Hindlimb muscle (tissue), 1 donor: ENCODE measurements at regions not wholly inside any gene's neighbourhood (a gene's known extent, or its start where the extent isn't known, plus 50 kb on each side); places are given as distances from the start of the nearest gene placed in this dataset.
A peak's percentile ranks its signal among the peaks of the same experiment; 100 is the strongest.

Experiments used
- DNase-seq: peaks from one replicate; pipeline ENCODE4 v3.0.0-alpha.2; 2013

DNA sequence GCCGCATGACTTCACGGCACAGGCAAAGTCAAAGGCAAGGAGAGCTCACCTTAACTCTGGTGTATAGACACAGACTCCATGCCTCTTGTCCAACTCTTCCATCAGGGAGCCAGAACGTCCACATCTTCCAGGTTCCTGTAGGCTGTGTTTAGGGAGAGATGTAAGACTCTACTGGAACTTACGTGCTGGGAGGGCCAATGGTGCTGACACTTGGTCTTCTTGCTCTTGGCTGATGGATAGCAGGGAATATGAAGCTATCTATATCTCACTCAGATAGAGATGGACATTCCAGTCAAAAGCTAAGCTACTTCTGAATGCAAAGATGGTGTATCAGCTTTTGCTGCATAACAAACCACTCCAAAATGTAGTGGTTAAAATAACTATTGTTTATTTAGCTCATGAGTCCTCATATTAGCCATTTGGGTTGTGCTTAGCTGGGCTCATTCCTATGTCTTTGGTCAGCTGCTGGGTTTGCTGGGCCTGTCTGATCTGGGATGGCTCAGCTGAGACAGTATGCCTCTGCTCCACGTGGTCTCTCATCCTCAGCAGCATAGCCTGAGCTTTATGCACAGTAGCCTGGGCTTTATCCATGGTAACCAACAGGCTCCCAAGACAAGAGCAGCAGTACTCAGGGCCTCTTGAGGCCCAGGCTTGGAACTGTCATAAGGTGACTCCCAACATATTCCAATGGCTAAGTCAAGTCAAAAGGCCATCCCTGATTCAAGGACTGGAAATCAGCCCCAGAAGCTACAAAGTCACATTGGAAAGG lies 111.6 kb downstream of the SNX5 start:
- DNase-seq, result no peak

DNA sequence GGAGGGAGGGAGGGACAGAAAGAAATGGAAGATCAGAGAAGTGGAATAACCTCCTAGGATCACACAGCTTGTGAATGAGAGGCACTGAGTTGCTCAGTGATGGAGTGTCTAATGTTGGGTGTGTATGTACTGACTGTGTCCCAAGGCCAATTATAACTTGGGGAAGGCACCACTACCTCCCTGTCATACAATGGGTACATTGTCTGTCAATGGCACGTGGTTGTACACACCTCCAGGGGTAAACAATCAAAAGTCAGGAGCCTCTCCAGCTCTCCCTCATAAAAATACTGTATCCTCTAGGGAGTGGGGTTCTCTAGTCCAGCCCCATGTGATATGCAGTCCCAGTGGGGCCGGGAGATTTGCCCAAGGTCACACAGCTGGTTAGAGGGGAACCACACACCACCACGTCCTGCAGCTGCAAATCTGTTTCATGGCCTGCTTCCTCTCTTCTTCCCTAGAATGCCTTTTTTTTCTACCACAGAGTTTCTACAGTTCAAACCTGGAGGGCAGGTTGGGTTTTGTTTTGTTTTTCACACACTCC lies 112.5 kb downstream of the SNX5 start:
- DNase-seq, result no peak

DNA sequence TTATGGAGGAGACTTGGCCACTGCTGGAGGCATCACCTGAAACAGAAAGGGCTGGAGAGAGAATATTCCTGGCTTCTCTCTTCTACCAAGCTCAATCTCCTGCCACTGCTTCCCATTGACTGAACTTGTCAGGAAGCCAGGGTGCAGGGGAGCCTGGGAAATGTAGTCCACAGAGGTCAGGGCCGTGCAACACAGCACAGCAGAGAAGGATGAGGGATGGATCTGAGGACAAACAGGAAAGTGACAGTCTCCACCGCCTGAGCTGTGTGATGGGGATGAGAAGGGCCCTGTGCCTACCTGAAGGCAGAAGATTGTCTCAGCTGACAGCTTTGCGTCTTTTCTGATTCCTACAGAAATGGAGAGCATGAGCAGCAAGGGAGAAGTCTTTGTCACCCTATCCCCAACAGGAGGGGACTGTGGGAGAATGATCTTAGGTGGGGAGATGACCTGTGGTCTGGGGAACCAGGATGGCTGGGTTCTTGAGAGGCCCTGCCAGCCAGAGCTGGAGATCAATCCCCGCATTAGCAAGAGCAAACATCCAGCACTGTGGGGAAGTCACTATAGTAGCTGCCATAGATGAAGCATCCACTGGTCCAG lies 114.2 kb downstream of the SNX5 start:
- DNase-seq, result no peak

DNA sequence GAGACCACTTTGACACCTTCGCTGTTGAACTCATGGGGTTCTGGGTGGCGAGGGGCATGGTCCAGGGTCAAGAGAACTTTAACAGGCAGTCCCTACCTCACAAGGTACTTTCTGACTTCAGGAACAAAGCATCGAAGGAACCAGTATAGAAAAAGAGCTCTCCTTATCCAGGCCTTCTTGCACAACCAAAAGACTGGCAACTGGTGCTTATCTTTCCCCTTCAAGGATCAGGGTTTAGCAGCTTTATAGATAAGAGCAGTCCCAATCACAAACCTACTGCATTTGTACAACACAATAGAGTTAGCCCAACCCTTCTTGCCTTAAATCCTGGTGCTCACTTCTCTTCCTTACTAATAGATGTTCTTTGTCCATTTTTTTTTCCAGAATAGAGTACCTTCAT lies 116.3 kb downstream of the SNX5 start:
- DNase-seq, result no peak

DNA sequence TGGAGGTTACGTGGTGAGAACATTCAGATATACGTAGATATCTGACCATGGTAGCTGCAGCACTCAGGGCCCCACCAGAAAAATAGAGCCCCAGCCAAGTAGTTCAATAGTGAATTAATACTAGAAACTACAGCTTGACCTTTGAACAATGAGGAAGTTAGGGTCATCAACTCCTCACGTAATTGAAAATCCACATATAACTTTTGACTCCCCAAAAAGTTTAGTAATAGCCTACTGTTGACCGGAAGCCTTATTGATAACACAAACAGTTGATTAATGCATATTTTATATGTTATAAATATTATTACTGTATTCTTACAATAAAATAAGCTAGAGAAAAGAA lies 117.9 kb downstream of the SNX5 start:
- DNase-seq, result no peak

DNA sequence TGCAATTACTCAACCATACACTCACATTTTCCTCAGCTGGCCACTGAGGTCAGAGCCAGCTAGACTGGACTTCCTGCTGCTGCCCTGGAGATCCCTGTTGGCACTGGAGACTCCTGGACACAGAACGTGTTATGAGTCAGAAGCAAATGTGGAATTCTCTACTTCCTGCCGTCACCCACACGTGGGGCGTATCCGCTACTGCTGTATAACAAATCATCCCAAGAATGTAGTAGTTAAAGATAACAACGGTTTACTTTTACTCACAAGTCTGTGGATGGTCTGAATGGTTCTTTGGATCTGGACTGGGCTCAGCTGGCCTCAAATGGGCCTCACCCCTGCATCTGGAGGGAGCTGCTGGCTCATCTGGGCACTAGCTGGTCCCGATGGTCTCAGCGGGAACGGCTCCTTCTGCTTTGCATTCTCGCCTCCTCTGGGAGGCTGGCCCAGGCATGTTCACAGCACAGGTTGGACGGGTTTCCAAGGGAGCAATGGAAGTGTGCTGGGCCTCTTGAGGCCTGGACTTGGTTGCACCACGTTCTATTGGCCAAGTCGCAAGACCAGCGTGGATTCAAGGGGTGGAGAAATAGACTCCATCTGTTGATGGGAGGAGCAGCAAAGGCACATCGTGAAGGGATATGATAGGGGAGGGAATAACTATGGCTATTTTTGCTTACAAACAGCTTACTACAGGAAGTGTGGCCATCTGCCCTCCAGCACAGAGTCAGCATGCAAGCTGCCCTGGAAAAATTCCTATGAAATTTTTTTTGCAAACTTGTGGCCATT lies 118.5 kb downstream of the SNX5 start:
- DNase-seq, result no peak

DNA sequence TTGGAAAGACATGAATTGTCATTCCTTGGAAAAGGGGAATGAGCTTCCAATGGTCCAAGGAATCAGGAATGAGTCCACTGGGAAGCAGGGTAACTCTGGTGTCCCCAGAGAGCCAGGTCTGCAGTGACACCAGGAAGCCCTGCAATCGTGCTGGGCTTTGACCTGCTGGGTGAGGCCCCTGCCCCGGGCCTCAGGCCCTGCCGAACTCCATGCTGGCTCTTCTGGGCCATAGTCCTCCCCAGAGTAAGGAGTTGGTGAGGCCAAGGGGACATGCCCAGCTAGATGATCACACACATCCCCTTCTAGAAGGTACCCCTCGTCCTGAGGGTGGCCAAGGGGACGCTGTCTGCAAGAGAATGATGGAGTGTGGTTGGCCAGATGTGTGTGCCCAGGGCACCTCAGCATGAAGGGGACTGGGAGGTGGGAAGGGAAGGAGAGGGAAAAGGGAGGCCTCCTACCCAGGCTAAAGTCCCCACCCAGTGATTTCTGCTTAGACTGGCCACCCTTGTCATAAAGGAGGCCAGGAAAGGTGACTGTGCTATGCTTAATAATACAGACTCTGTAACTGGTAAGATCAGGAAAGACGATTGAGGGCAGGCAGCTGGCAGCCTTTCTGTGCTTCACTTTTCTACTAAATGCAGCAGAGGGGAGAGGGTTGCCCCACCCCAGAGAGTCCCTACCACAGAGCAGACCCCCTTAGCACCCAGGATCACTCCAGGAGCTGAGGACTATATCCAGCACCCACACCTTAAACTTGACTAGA lies 119.3 kb downstream of the SNX5 start:
- no peak for DNase-seq

DNA sequence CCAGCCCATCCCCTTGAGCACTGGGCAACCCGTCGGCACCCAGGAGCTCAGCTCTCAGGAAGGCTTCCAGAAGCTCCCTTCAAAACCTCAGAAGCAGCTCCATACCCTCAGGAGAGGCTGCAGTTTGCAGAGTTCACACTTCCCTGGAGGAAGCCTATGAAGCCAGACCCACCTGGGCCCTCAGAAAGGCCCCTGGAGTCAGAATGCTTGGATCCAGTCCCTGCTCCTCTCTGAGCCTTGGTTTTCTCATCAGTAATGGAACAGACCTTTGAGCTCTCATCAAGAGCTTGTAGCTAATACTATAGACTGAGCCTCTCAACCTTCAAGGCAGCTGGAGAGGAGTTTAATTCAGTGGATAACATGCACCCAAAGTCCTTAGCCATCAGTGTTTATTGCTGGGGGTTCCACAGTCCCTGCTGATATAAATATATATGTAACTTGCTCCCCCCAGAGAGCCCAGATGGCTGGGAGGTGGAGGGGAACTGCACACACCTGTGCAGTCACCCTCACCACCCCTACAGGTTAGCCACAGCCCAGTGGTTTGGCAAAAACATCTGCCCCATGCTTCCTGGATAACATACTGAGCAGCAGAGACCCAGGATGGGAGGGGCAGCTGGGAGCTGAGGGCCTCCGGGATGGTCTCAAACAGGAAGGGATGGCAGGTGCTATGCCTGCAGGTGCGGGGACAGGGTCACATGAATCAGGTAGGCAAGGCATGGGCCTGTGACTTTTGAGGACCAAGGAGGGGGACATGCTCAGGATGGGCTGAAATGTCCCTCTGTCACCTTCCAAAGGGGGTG lies 120.1 kb downstream of the SNX5 start:
- no peak for DNase-seq

DNA sequence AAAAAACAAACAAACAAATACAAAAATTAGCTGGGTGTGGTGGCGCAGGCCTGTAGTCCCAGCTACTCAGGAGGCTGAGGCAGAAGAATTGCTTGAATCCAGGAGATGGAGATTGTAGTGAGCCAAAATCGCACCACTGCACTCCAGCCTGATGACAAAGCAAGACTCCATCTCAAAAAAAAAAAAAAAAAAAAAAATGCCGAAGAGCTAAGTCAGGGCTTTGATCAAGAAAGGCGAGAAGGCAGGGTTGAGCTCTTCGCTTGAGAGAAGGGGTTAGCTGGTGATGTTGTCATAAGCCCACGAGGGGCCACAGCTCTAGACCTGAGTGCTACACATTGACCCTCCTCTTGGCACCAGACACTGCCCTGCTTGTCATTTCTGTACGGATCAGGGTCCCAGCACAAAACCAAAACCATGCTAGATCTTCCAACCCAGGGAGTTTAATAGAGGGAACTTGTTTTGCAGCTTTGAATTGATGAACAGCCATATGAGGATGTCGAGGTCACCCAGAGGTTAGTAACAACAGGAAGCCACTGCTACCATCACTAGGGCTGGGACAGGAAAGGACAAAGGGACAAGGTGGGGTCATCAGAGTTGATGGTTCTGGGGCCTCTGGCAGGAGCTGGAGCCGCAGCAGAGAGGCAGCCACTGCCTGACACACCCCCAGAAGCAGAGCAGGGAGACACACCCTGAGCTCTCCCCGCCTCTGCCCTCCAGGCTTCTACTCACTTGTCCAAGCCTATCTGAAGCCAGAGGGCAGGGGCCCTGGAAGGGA lies 122.7 kb downstream of the SNX5 start:
- DNase-seq, result no peak

DNA sequence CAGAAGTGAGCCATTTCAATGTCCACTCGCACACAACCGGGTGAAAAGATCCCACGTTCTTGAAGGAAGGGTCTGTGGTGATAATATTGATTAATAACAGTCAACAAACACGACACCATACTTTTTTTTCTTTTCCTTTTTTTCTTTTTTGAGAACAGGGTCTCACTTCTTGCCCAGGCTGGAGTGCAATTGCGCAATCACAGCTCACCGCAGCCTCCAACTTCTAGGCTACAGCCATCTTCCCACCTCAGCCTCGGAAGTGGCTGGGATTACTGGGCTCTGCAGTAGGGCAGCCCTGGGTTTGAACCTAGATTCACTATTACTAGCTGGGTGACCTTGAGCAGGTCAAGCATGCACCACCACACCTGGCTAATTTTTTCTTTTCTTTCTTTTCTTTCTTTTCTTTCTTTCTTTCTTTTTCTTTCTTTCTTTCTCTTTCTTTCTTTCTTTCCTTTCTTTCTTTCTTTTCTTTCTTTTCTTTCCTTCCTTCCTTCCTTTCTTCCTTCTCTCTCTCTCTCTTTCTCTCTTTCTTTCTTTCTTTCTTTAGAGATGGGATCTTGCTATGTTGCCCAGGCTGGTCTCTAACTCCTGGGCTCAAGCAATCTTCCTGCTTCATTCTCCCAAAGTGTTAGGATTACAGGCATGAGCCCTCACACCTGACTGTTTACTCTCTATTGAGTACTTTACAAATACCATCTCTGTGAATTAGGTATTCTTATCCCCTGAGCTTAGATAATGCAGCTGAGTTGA lies 123.9 kb downstream of the SNX5 start:
- DNase-seq, result no peak

DNA sequence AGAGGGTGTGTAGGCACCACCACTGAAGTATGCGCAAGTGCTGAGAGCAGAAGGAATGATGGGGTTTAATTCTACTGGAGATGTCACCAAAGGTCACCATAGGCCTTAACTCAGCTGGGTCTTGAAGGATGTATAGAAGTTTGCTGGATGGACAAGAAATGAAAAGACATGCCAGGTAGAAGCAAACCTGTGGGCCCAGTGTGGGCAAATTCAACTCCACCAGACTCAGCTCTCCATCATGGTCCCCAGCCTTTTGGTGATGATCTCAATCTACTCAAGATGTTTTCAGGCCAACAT lies 124.5 kb downstream of the SNX5 start:
- no peak for DNase-seq

DNA sequence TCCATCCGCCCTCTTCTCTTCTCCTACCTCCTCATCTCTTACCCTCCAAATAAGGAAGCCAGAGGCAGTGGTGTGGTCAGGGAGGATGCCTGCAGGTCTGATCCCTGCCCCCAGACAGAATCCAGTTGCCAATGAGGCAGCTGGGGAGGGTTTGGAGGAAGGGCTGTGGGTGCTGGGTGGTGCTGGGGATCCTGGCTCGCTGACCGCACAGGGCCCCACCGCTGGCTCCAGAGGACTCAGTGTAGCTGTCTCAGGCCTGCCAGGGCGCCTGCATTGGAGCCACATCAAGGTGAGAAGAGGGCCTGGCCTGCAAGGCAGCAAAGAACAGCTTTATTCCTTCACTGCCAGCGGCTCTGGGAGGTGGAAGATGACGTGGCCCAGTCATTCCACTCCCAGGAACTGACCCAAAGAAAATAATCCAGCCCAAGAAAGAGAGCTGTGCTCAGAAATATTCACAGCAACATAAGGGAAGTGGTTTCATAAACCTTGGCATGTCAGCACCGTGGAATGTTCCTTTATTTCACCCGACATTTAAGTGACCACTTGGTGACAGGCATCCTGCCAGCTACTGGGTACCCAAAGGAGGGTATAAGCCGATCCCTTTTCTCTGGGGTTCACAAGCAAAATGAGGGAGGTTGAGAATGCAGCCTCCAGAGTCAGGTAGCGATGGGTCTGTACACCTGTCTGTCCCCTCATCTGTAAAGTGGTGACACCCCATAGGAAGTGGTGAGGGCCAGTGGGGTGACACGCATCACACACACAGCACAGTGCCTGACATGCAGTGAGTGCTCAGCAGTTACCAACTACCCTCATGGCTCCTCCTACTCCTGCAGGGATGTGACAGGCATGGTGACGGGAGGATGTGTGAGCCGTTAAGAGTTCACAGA lies 125.1 kb downstream of the SNX5 start:
- DNase-seq, result peak; percentile 60

DNA sequence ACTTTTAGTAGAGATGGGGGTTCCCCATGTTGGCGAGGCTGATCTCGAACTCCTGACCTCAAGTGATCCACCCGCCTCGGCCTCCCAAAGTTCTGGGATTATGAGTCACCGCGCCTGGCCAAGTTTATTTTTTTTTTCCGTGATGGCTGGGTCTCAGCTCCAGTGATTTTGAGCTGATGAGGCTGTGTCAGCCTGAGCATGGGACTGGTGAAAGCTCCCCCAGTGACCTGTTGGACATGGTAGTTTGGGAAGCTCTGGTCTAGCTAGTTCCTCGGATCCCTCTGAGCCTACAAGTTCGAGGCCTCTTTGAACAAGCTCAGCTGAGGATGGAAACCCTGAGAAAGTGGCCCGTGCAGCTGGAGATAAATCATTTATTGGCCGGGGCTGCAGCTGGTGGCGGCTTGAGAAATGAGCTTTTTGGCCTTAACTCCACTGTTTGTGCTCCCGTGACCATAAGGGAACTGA lies 126.8 kb downstream of the SNX5 start:
- DNase-seq, result peak; percentile 88

DNA sequence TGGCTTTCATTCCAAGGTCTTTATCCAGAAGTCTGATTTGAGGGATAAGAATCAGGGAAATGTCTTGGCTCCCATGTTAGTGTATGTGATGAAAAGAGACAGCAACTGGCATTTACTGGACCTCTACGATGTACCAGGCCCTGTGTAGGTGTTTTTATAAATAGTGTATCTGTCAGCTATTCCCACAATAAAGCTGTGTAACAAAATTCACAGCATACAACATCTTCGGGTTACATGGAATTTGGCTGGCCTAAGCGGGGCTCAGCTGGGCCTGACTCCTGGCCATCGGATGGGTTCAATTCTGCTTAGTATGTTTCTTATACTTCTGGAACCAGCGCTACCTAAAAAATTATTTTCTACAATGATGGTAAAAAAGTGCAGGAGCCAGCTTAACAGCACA lies 128.2 kb downstream of the SNX5 start:
- no peak for DNase-seq

DNA sequence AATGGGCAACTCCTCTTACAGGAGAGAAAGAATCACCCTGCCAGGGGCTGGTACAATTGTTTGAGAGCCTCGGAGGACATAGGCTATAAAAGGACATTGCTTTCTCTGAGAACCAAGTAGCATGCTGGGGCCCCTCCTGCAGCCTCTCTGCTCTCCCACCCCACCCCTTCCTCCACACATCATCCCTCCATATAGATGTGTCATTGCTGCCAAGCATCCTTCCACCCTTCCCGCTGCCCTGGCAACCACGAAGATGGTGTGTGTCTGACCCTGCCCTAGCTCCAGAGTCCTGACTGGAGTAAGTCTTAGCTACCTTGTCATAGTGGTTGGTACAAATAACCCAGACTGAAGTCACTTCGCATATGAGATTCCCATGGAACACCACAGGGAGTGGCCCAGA lies 129.7 kb downstream of the SNX5 start:
- DNase-seq, result no peak

DNA sequence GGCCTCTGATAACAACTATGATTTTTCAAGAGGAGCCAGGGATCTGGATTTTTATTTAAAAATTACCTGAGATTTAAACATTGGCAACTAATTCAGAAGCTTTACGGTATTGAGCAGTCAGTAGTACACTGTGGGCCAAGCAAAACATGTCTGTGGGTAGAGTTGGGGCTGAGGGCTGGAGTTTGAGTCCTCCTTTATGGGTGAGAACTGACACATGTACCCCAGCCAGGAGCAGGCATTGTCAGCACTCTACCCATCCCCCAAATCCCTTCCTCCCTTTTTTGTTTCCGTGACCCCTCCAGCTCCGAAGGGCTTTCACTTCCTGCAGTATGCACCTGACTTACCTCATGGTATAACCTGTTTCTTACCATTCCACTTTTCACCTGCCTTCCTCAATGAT lies 131.4 kb downstream of the SNX5 start:
- DNase-seq, result no peak

DNA sequence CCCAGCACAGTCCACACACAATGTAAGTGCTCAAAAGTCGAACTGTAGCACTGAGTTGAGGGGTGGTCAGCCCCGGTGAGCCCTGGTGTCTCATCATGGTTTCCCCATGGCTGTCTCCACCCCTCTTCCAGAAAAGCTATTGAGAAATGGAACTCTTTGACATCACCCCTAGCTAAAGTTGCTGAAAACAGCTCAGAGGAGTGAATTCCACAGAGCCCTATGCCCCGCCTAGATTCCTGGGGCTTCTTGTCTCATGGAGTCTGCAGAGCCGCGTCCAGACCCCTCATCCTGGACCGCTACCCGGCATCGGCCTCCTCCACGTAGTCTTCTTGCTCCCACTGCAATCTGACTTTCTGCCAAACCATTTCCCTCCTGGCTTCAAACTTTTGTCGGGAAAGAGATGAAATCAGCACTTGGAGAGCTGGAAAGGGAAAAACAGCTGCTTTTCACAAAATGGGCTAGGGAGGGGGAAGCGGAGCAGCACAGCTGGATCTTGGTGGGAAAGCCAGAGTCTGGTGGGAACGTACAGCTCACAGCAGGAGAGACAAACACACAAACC lies 132.2 kb downstream of the SNX5 start:
- peak; percentile 94 for DNase-seq

DNA sequence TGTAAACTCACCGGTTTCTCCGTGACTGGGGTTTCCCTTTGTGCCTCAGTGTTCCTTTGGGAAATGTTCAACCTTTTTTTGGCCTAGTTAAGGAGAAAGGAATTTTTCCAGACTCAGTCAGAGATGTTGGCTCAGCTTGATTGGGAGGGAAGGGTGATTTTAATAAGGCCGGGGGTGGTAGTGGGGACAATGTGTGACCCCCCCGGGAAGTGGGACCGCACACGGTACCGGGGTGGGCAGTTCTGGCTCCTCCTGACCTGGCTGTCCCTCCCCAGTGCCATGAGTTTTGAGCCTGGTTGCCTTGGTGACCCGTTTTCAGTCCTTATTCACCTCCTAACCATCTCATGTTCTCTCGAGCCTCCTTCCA lies 132.7 kb downstream of the SNX5 start:
- no peak for DNase-seq

DNA sequence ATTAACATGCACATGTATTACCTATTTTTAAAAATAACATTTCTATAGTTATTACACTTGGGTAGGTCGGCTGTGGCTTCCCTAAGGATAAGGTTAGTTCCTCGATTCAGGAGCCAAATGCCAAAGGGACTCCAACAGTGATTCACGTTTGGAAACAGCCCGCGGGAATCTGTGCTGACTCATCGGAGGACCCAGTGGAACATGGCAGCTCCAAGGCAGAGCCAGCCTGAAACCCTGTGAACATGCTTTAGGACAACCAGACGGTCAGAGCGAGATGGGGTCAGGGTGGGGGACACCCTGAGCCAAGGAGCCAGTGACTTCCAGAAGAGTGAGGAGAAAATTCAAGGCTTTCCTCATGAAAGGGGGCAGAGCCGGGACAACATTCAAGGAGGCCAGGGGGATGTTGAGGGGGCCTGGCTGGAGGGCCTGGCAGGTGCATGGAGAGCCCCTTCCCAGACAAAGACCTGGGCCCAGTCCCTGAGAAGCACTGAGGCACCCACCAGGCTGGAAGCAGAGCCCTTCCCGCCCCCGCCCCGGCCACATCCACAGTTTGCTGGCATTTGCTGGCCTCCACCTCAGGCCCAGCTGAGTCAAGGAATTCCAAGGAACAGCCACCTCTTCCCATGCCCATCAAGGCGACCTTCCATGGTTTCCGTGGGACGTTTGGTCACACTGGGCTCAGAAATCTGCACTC lies 133.2 kb downstream of the SNX5 start:
- DNase-seq, result no peak
